ENCODE measurements at regions not wholly inside any gene's neighbourhood (a gene's known extent, or its start where the extent isn't known, plus 50 kb on each side); places are given as distances from the start of the nearest gene placed in this dataset.

GRCh38 chr2:235168174-235168979, 216.6 kb downstream of the SH3BP4 start:
- DNase-seq (ENCODE audit: low read depth in 1 of 2, low spot score in 1 of 2) = no peak

GRCh38 chr2:235170016-235170415, 218.2 kb downstream of the SH3BP4 start:
- no peak for DNase-seq (ENCODE audit: low read depth in 1 of 2, low spot score in 1 of 2)

- no peak for DNase-seq (ENCODE audit: low read depth in 1 of 2, low spot score in 1 of 2)
These were observed 219.0 kb downstream of the SH3BP4 start for GRCh38 chr2:235170536-235171521.

- DNase-seq (ENCODE audit: low read depth in 1 of 2, low spot score in 1 of 2) = no peak
These were observed 219.8 kb downstream of the SH3BP4 start for GRCh38 chr2:235171550-235172031.

- DNase-seq (ENCODE audit: low read depth in 1 of 2, low spot score in 1 of 2) = no peak
These were observed 228.8 kb downstream of the SH3BP4 start for GRCh38 chr2:235180642-235181041.

GRCh38 chr2:235183786-235184185, 232.0 kb downstream of the SH3BP4 start:
- DNase-seq (ENCODE audit: low read depth in 1 of 2, low spot score in 1 of 2) = no peak

- no peak for DNase-seq (ENCODE audit: low read depth in 1 of 2, low spot score in 1 of 2)
These were observed 236.0 kb downstream of the SH3BP4 start for GRCh38 chr2:235187806-235188205.

- no peak for DNase-seq (ENCODE audit: low read depth in 1 of 2, low spot score in 1 of 2)
These were observed 239.7 kb downstream of the SH3BP4 start for GRCh38 chr2:235191486-235191885.

- no peak for DNase-seq (ENCODE audit: low read depth in 1 of 2, low spot score in 1 of 2)
These were observed 240.2 kb downstream of the SH3BP4 start for GRCh38 chr2:235191978-235192377.

- no peak for DNase-seq (ENCODE audit: low read depth in 1 of 2, low spot score in 1 of 2)
These were observed 242.5 kb downstream of the SH3BP4 start for GRCh38 chr2:235194351-235194750.

- DNase-seq (ENCODE audit: low read depth in 1 of 2, low spot score in 1 of 2) = no peak
These were observed 243.0 kb downstream of the SH3BP4 start for GRCh38 chr2:235194836-235195235.

GRCh38 chr2:235195921-235196320, 244.1 kb downstream of the SH3BP4 start:
- no peak for DNase-seq (ENCODE audit: low read depth in 1 of 2, low spot score in 1 of 2)

- DNase-seq (ENCODE audit: low read depth in 1 of 2, low spot score in 1 of 2) = no peak
These were observed 247.3 kb downstream of the SH3BP4 start for GRCh38 chr2:235199128-235199527.

- DNase-seq (ENCODE audit: low read depth in 1 of 2, low spot score in 1 of 2) = no peak
These were observed 248.4 kb downstream of the SH3BP4 start for GRCh38 chr2:235200216-235200615.

- DNase-seq (ENCODE audit: low read depth in 1 of 2, low spot score in 1 of 2) = no peak
These were observed 249.9 kb downstream of the SH3BP4 start for GRCh38 chr2:235201756-235202155.

- no peak for DNase-seq (ENCODE audit: low read depth in 1 of 2, low spot score in 1 of 2)
These were observed 253.1 kb downstream of the SH3BP4 start for GRCh38 chr2:235204948-235205347.

- DNase-seq (ENCODE audit: low read depth in 1 of 2, low spot score in 1 of 2) = no peak
These were observed 254.6 kb downstream of the SH3BP4 start for GRCh38 chr2:235206399-235206798.

GRCh38 chr2:235206980-235207579, 255.3 kb downstream of the SH3BP4 start:
- no peak for DNase-seq (ENCODE audit: low read depth in 1 of 2, low spot score in 1 of 2)

GRCh38 chr2:235211056-235211455, 259.2 kb downstream of the SH3BP4 start:
- DNase-seq (ENCODE audit: low read depth in 1 of 2, low spot score in 1 of 2) = no peak

GRCh38 chr2:235212501-235213158, 260.8 kb downstream of the SH3BP4 start:
- no peak for DNase-seq (ENCODE audit: low read depth in 1 of 2, low spot score in 1 of 2)

GRCh38 chr2:235215248-235215647, 263.4 kb downstream of the SH3BP4 start:
- DNase-seq (ENCODE audit: low read depth in 1 of 2, low spot score in 1 of 2) = no peak

Measured in activated T-helper 1 cell treated with anti-CD3 and anti-CD28 coated beads, Interleukin-2, amount 50 U/mL, for 16 hours (primary cell).